SIG-M5 (cell line): ENCODE measurements at regions not wholly inside any gene's neighbourhood (a gene's known extent, or its start where the extent isn't known, plus 50 kb on each side); places are given as distances from the start of the nearest gene placed in this dataset.

Experiments used
- DNase-seq: peaks from one replicate; lab custom pipeline; 2025; lab: John Stamatoyannopoulos, UW

DNA sequence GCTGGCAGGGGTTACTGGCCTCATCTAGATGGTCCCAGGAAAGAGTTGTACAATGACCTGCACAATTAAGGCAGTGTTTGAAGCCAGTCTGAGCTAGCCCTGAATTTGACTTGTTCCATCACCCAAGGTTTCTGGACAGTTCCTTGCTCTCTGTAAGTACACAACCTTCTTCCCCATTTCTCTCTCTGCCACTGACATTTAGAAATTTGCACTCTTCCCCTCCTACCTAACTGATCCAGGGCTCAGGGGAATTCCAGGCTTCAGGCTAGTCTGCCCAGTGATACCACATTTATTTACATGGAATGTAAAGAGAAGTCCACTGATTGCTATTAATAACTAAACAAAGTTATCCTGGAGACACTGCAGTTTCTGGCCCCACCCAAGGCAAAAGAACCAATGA, 139.0 kb upstream of the GPR26 start:
- DNase-seq, result no peak

DNA sequence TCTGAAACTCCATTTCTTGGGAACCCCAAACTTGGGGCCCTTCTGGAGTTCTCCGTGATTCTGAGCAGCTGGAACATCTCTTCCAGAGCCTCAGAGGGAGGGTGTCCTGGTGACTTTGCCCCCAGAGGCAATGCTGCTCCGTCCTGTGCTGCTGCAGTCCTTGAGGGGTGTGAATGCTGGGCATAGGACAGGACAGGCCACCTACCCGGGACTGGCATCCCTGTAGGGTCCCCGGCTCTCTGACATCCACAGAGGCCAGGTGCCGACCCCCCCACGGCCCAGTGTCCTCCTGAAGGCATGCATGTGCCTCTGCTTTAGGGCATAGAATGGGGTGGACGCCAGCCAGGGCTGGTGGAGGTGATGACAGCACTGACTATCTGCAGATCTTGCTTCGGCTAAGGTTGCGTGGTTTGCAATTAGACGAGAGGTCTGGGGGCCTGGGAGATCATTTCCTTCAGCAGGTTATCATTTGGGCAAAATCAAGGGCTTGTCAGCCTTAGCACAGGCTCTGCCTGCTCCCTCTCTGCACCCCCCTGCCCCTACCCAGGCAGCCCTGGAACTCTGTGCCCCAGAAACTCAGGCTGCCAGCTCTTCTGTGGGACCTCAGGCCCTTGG, 136.9 kb upstream of the GPR26 start:
- no peak for DNase-seq

DNA sequence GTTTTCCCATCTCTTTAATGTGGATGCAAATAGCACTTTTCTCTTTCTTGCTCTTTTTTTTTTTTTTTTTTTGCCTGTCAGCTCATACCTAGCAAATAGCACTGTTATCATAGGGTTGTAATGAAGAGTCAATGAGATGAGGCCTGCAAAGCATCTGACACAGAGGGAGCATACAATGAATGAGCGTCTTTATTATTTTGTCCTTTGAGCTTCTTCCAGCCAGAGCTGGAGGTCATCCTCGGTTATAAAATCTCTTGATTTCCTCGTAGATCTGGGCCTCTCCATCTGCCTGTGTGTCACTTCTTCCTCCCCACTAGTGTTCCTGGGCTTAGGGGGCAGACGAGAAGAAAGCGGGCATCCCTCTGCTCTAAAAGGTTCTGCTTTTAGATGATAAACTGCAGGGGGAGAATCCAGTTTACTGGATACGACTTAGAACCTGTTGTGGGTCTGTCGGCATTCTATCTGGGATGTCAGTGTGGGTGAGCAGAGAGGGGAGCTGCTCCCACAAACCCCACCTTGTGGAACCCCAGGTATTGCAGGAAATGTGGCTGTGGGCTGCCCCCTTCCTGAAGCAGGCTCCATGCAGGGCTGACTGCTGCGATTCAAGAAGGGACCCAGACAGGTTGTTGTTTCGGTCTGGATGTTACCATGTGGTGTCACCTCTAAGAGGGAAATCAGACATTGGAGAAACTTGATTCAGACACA, 135.8 kb upstream of the GPR26 start:
- no peak for DNase-seq

DNA sequence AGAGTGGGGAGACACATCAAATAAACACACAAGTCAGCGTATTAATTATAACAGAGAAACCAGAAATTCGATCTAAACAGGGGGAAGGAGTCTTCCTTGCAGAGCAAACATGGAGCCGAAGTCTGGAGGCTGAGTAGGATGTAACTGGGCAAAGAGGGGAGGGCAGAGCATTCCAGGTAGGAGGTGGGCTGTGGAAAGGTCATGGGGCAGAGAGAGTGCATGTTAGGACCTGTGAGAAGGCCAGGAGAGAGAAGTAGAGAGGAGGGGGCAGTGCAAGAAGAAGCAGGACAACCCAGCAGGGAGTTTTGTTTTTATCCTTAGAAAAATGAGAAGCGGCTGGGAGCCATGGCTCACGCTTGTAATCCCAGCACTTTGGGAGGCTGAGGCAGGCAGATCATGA, 130.8 kb upstream of the GPR26 start:
- DNase-seq, result no peak

DNA sequence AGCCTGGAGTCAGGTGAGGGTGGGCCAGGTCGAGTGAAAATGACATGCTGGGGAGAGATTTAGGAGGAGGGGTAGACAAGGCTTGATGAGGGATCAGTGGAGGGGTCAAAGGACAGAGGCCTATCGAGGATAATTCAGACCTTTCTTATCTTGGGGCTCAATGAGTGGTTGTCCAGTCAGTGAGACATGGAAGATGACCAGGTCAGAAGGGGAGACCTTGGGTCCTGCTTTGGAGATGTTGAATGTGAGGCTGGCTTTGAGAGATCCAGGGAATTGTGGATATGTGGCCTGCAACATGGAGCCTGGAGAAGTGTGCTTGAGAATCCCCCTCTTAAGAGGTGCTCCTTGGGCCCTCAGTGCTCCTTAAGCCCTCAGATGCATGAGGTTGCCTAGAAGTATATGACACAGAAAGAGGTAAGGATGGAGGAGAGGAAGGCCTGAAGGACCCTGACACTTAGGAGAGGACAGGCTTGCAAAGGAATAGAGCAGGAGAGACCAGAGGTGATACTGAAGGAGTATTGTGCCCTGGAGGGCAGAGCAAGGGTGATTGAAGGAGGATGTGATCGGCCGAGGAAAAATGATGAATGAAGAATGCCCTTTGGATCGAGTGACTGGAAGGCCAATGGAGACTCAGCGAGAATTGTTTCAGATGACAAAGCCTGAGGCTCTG, 129.8 kb upstream of the GPR26 start:
- no peak for DNase-seq

DNA sequence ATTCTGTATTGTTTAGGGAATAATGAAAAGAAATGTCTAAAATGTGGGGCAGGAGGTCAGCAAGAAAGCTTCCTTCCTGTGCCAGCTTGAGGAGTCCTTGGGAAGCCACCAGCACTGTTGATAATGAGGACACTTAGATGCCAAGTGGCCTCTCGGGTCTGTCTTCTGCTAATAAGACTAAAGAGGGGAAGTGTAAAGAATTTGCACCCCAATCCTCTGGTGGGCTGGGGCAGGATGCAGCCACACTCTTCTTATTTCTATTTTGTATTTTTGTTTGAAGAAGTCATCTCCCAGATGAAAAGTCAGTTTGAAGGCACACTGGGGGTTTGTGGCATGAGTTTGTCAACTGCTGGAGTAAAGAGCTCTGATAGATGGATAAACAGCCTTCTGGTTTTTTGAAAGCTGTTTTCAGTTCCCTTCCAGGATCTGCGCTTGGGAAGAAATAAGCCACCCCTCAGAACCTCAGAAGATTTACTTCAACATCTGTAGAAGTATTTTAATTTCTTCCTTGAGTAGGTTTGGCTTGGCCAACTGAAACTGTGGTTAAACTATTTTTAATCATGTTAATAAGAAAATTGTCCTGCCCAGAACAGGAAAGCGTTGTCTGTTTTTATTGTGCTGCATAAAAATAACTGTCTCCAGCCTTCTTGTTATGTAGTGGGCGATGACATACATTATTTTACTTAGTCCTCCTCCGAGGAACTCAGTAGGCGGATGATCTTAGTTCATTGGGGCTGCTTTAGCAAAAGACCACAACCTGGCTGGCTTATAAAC, 128.8 kb upstream of the GPR26 start:
- DNase-seq, result no peak

DNA sequence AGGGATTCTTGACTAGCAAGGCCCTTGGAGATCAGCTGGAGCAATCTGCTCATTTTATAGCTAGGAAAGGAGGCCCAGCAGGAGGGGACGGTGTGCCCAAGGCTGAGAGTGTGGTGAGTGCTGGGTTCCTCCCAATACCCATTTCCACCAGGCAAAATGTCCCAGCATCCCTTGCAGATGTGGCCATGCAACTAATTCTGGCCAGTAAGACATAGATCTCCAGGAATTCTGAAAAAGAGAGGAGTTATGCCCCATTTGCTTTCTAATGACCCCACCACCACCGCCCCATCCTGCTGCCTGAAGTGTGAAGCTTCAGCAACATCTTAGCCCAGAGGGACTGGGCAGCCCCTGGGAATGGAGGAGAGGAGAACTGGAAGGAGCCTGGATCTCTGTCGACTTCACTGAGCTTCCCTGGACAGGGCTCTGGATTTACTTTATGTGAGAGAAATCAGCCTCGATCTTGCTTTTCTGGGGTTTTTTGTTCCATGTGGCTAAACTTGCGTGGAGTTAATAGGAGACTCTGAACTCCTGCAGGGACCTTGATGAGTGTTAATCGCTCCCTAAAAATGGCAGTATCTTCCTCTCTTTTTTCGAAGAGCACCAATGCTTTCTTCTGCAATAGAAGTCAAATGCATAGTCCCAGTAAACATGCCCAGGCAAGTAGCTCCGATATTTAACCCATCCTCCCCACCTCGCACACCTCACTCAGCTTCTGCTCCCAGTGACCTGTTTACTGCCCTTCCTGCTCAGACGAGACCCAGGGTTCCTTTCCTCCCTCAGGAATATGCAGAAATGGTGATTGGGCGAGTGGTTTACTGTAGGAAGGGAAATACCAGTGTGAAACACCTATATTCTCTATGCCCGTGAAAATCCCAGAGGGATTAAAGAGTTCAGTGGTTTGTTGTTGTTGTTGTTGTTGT, 127.5 kb upstream of the GPR26 start:
- DNase-seq, result no peak

DNA sequence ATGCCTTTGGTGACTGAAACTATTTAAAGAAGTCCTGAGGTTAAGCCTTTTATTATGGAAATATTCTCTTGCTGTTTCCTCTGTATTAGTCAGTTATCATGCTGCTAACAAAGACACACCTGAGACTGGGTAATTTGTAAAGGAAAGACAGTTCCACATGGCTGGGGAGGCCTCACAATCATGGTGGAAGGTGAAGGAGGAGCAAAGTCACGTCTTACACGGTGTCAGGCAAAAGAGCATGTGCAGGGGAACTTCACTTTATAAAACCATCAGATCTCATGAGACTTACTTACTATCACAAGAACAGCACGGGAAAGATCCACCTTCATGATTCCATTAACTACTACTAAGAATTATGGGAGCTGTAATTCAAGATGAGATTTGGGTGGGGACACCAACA, 121.2 kb upstream of the GPR26 start:
- DNase-seq, result no peak

DNA sequence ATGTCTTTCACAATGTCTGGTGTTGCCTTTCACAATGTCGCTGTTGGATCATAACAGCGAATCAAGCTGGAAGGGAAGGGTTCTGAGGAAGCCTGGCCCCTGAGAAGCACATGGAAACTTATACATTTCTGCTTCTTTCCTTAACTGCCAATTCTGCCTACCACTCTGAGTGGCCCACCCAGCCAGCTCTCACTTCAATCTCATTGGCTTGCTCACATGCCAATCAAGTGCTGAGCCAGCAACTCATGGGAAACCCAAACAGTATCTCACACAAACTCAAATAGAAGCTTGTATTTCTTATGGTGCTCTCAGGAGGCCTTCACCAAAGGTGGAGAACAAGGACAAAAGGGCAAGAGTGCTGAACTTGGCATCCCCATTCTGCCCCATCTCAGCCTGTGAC, 117.4 kb upstream of the GPR26 start:
- DNase-seq, result no peak

DNA sequence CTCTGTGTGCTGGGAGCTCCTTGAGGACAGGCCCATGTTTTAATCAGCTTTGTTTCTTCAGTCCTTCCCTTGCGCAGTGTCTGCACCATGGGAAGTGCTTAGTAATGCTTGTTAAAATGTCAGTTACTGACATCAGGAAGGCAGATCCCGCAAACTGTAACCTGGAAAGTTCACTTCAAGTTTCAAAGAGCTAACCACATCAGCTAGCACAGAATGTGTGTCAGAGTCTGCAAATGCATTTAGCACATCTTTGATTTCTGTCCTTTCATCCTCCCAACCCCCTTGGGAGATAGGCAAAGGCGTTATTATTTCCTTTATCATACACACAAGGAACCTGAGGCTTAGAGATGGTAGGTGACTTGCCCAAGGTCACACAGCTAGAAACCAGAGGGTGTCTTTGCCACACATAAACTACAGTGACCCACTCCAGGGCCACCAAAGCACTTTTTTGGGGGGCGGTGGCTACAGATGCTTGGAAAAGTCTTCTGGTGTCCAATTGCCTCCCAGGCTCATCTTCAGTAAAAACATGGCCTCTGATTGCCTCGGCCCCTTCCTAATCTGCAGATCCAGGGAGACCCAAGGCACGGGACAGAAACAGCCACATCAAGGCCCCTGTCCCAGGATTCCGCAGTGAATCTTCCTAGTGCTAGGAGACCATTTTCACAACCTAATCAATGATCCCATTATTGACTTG, 116.2 kb upstream of the GPR26 start:
- DNase-seq, result no peak

DNA sequence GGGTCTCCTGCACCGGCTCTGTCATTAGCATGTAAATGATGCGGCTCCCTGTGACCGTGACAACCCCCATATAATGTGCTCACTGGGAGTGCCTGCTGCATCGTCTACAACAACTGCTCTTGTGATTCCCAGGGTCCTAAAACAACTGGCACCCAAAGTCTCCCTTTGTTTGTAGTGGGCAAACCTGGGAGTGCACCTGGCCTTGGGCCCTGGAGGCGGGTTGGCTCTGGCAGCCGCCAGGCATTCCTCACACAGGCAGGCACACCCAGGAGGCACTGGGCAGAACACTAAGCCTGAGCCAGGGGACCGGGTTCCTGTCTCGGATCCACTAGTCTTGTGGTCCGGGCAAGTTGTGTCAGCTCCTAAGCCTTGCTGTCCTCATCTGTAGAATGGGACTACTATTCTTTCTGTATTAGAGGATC, 115.5 kb upstream of the GPR26 start:
- no peak for DNase-seq

DNA sequence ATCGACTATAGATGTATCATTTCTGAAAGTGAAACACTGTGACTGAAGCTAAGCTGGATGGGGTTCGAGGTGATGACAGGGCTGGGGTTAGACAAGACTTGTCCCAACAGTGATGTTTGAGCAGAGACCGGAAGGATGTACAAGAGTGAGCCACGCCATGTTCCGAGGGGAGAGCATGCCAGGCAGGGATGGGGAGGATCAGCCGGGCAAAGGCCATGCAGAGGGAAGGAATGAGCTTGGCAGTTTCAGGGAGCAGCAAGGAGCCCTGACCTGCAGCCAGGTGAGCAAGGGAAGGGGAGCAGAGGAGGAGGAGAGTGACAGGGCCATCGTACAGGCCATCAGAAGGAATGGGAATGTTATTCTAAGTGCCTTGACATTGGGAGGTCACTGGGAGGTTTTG, 114.9 kb upstream of the GPR26 start:
- no peak for DNase-seq

DNA sequence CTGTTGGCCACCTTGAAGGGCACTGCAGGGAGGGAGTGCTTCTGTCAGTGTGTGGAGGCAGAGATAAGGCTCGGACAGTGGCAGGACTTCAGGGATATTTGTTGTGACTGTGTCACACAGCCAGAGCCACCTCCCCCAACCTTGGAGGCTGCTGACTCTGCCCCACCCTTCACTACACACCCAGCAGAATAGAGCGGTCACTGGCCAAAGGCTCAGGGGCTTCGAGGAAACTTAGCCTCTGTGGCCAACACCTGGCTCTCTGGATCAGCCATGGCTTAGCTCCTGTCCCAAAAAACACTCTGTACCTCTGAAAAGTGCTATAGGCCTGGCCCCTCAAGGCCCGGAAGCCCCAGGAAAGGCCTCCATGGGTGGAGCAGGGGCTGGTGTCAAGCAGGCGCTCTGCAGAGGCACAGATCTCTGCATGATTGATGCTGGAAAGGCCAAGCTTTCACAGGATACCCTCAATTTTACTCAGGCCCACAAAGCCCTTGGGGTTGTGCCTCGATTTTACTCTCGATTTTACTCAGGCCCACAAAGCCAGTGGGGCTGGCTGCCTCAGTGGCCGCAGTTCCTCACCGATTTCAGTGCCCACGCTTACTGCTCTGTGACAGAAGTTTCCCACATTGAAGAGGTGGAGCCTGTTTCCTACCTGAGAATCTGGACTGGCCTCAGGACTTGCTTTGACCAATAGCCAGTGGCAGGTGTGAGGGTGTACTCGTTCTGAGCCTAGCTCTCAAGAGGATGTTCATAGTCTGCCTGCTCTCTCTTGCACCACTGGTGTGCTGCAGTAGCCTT, 113.2 kb upstream of the GPR26 start:
- no peak for DNase-seq

DNA sequence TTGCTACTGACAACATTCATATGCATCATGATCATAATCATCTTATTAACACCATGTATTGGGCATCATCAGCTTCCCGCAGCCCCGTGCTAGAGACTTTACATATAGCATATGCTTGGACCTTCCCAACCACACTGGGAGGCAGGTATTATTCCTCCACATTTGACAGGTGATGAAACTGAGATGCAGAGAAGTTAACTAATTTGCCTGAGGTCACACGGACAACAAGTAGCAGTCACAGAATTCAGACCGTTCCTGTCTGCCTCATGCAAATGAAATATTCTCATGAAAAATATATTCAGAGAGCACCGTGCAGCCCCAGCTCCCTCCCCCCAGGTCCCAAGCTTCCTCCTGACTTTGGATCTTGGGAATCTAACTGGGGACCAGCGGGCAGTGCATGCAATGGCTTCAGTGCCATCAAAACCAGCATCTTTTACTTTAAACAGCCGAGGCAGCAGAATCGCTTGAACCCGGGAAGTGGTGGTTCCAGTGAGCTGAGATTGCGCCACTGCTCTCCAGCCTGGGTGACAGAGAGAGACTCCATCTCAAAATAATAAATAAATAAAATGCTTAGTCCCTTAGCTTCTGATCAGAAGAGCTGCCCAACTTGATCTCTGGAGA, 112.2 kb upstream of the GPR26 start:
- no peak for DNase-seq

DNA sequence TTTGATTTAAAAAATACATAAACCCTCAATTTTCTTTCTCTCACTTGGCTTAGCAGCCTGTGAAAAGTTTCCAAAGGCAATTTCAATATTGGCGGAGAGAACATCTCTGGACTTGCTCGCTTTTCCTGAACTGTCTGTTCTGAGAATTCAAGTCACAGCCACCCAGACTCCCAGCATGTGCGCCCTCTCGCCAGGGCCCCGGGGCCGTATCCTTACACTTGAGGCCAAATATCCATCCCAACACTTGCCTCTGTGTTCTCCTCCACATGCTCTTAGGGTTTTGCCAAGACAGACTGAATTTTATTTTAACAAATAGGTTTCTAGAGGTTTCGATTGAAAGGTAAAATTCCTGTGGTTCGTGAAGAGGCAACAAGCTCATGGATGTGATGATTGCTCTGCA, 111.5 kb upstream of the GPR26 start:
- no peak for DNase-seq

DNA sequence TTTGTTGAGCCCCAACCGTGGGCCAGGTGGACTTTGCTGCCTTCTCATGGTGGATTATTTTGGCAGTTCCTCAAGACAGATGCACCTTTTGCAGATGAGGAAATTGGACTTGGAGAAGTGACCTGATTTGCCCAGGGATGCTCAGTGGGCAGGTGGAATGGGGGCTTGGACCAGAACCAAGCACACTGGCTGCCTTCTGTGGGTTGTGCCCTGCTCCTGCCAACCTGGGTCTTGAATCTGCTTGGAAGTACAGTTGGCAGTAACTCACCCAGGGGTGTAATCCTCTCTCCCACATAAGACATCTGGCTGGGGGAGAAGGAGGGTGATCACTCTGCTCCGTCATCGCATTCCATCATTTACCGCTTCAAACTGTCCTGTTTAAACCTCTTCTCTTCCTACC, 110.5 kb upstream of the GPR26 start:
- no peak for DNase-seq

DNA sequence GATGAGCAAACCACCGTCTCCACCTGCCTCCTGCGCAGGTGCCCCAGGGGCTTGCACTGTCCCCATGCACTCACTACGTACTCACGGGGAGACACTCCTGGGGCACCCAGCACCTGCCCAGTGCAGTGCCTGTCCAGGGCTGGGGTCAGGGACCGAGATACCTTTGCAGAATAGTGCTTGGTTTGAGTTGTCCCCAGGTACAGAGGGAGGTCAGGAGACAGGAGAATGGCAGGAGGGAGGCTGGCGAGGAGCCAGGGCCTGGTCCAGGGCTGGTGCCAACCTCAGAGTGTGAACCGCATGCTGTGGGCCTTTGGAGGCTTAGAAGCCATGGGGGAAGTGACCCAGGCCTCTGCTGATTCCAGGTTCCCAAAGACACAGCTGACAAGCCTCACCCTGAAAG, 110.1 kb upstream of the GPR26 start:
- no peak for DNase-seq

DNA sequence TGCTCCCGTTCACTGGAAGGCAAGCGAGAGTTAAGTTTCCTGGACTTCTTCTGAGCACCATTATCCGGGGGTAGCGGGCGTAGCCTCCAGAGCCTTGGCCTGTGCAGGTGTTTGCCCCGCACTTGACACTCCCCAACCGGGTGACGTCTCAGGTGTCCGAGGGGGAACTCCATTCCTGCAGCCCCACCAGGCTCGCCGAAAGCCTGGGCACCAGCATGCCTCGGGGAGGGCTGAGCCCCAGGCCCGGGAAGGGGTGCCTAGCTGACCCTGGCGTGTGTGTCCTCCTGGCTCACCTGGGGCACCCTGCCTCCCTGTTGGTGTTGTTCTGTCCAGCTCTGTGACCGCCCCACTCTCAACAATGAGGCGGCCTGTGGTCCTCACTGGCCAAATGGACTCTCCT, 109.4 kb upstream of the GPR26 start:
- DNase-seq, result no peak

DNA sequence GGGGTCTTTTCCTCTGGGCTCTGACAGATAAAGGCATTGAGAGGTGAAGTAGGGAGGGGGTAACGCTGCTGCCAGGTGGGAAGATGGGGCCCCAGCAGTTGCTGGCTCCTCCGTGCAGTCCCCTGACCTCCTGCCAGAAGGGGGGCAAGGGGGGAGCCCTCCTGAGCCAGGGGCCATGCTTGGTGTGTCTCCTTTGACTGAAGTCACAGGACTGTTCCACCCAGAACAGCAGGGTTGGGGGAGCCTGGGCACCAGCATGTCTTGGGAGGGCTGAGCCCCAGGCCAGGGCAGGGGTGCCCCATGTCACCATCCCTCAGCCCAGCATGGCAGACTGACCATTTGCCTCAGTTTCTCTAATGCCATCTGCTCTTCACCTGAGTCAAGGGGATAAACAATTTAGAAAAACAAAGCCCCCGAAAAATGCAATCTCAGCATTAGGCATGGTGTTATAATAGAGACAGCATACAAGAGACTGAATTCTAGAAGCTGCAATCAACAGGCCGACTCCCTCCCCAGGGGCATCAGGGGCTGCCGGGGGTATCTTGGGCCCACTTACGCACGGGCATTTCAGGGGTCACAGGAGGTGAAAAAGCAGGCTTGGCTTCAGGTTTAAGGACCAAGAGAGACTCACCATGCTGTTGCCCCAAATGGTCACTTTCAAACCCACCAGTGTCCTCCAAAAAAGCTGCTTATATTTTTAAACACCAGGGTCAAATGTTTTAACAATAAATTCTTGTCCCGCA, 108.6 kb upstream of the GPR26 start:
- DNase-seq, result no peak
